Ovary (tissue), 7 donors: ENCODE measurements at regions not wholly inside any gene's neighbourhood (a gene's known extent, or its start where the extent isn't known, plus 50 kb on each side); places are given as distances from the start of the nearest gene placed in this dataset.

Experiments used
- DNase-seq, 5 donors: peaks; one replicate each; pipeline ENCODE4 v3.0.0-alpha.2; 2019 to 2020
- H3K27ac ChIP-seq, 2 donors: fragments of 200-600 bp; one replicate each; pipeline versions ENCODE4 v1.5.1 to v1.8.0; 2019 to 2022
- H3K27me3 ChIP-seq: fragments of 200-600 bp; one replicate; pipeline ENCODE4 v1.8.0; 2022
- H3K36me3 ChIP-seq: fragments of 200-600 bp; sonication (generic); one replicate; pipeline ENCODE4 v1.5.1; 2019
- H3K4me1 ChIP-seq: one replicate; pipeline ENCODE4 v1.8.1; 2013; ENCODE audit warnings: mild to moderate bottlenecking, moderate library complexity; ENCODE audit not compliant: insufficient read depth
- H3K4me3 ChIP-seq: fragments of 200-600 bp; sonication (generic); one replicate; pipeline ENCODE4 v1.5.1; 2017
- H3K9me3 ChIP-seq, 2 donors: fragments of 200-600 bp in 1 of 2; sonication (generic) in 1 of 2; one replicate each; pipeline versions ENCODE4 v1.5.1 to v1.8.1; 2013 to 2019; ENCODE audit warnings: mild to moderate bottlenecking in 1 of 2, moderate library complexity in 1 of 2
- CTCF ChIP-seq, 3 donors: fragments of 450-650 bp in 2 of 3; fragments of 200-600 bp in 1 of 3; IDR thresholded peaks; one replicate each; pipeline versions ENCODE4 v1.5.1 to v1.8.0; 2016 to 2022; ENCODE audit warnings: antibody characterized with exemption in 3 of 3, mild to moderate bottlenecking in 1 of 3
- EP300 ChIP-seq: sonication (generic); formaldehyde crosslinking; IDR thresholded peaks from one replicate; pipeline ENCODE4 v1.6.1; 2017; ENCODE audit warnings: antibody characterized with exemption
- POLR2A ChIP-seq: fragments of 450-650 bp; IDR thresholded peaks from one replicate; pipeline ENCODE4 v1.6.1; 2017; ENCODE audit warnings: antibody characterized with exemption, mild to moderate bottlenecking, moderate library complexity
- WGBS, 3 donors: extraction: QIAGEN DNeasy Blood & Tissue Kit in 1 of 3; methylation state at CpG; one replicate each; pipeline versions ENCODE4 v1.1.5 to v1.1.7; 2013 to 2017; 5-methylcytosine and 5-hydroxymethylcytosine counted together
- intact Hi-C, 4 donors: fragments of 100-400 bp; cut with DNase I; formaldehyde crosslinking; loops; one replicate each; pipeline versions ENCODE4 v1.11.0 to v1.15.1; 2022 to 2023
- donor health status: DM: no; HTN: no; CAD: no; lungs with moderate emphysema.
- donor health status: DM: no; HTN: no; CAD: no.
- donor health status: Bipolar disorder and iron deficiency.
- donor health status: DM: no; HTN: no; CAD: no.
- donor health status: DM: yes; HTN: yes; CAD: no.

GRCh38 chr9:119601632-119602031 lies 232.4 kb upstream of the BRINP1 start:
- no peak overlapping the region for H3K27ac ChIP-seq
- H3K4me3 ChIP-seq, result no peak overlapping the region
- H3K9me3 ChIP-seq, result no peaks in the 10 kb centered on the region
- H3K27me3 ChIP-seq, result no peaks in the 10 kb centered on the region
- intact Hi-C loops, result no loop called here
- DNase-seq, result no peak
- no peaks in the 10 kb centered on the region for H3K4me1 ChIP-seq
- TF ChIP-seq POLR2A, result no peak
- no peak for TF ChIP-seq EP300
- no peaks in the 10 kb centered on the region for H3K36me3 ChIP-seq

DNA sequence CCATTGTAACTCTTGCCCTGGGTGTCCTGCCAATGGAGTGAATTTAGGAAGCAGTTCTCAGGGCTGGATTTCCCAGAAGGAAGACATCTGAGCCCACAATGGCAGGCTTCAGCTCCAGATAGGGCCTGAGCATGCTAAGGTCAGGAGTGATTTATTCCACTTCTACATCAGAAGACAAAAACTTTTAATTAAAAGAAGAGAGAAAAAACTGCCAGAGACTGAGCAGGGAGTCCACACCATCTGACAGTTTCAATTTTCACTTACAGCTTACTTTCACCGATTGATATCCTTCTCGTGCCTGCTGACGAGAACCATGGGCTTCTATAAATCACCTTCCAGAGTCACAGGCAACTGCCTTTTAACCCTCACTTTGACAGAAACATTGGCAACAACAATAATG lies 228.3 kb upstream of the BRINP1 start:
- TF ChIP-seq CTCF (IDR thresholded peaks at IDR 0.05) (no peak), POLR2A (no peak), EP300 (no peak)
- no peak for DNase-seq
- intact Hi-C loops, result no loop called here
- no peaks in the 10 kb centered on the region for H3K9me3 ChIP-seq
- no peaks in the 10 kb centered on the region for H3K36me3 ChIP-seq
- H3K4me1 ChIP-seq, result no peaks in the 10 kb centered on the region
- H3K27ac ChIP-seq, result no peak overlapping the region
- H3K27me3 ChIP-seq, result no peaks in the 10 kb centered on the region
- no peak overlapping the region for H3K4me3 ChIP-seq
- 21 to 54% (median 30%) methylated on average over 3 of the region's 3 CpGs for WGBS, 3 donors

DNA sequence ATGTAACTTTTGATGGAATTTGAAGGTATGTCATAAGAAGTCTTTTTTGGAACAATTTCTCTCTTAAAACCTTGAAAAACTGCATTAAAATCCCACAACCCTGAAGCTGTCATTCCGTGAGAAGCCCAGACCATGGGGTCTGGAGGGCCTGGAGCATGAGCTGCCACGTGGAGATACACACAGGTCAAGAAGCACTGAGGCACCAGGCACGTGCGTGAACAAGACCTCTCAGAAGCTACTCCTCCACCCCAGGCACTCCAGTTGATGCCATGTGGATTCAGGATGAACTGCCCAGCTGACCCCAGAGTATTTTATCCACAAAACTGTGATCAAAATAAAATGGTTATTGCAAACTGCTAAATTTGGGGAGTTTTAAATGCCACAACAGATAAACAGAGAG lies 227.5 kb upstream of the BRINP1 start:
- H3K9me3 ChIP-seq, result no peaks in the 10 kb centered on the region
- H3K36me3 ChIP-seq, result no peaks in the 10 kb centered on the region
- no peak for TF ChIP-seq POLR2A
- no peak for TF ChIP-seq CTCF (IDR thresholded peaks at IDR 0.05)
- TF ChIP-seq EP300, result no peak
- intact Hi-C loops, result no loop called here
- no peak overlapping the region for H3K27ac ChIP-seq
- no peak overlapping the region for H3K4me3 ChIP-seq
- no peak for DNase-seq
- no peaks in the 10 kb centered on the region for H3K27me3 ChIP-seq
- no peaks in the 10 kb centered on the region for H3K4me1 ChIP-seq
- 53 to 62% (median 57%) methylated on average over 4 of the region's 4 CpGs for WGBS, 3 donors

GRCh38 chr9:119588874-119589744 lies 219.9 kb upstream of the BRINP1 start:
- Histone ChIP-seq H3K9me3 (no peaks in the 10 kb centered on the region), H3K36me3 (no peaks in the 10 kb centered on the region), H3K4me1 (no peaks in the 10 kb centered on the region), H3K4me3 (no peak overlapping the region), H3K27me3 (no peaks in the 10 kb centered on the region), H3K27ac (no peak overlapping the region)
- no peak for DNase-seq
- intact Hi-C loops, result no loop called here
- WGBS, 3 donors, result 14 to 24% (median 16%) methylated on average over 12 of the region's 12 CpGs
- TF ChIP-seq CTCF (IDR thresholded peaks at IDR 0.05) (no peak), POLR2A (no peak), EP300 (no peak)

GRCh38 chr9:119577881-119578280 lies 208.6 kb upstream of the BRINP1 start:
- no peak overlapping the region for H3K27ac ChIP-seq
- H3K9me3 ChIP-seq, result no peaks in the 10 kb centered on the region
- no peak for DNase-seq
- no peaks in the 10 kb centered on the region for H3K36me3 ChIP-seq
- no peak overlapping the region for H3K4me3 ChIP-seq
- H3K4me1 ChIP-seq, result peaks cover 3% of the 10 kb centered on the region
- intact Hi-C loops, result no loop called here
- TF ChIP-seq CTCF (IDR thresholded peaks at IDR 0.05) (no peak), EP300 (no peak), POLR2A (no peak)
- no peaks in the 10 kb centered on the region for H3K27me3 ChIP-seq
- 80 to 89% (median 89%) methylated on average over 1 of the region's 1 CpG for WGBS, 3 donors
